ENCODE measurements at regions not wholly inside any gene's neighbourhood (a gene's known extent, or its start where the extent isn't known, plus 50 kb on each side); places are given as distances from the start of the nearest gene placed in this dataset.

- TF ChIP-seq EGR2 (tag by site-specific recombination; IDR thresholded peaks at IDR 0.05; ENCODE audit: low read depth) (no peak), ZNF23 (tag by site-specific recombination; IDR thresholded peaks at IDR 0.05; ENCODE audit: borderline replicate concordance) (no peak), GLIS1 (tag by site-specific recombination; IDR thresholded peaks at IDR 0.05) (no peak), CTCF (tag by site-specific recombination; IDR thresholded peaks at IDR 0.05) (no peak), ZNF184 (tag by site-specific recombination; IDR thresholded peaks at IDR 0.05) (no peak), ZNF677 (tag by site-specific recombination; IDR thresholded peaks at IDR 0.05) (no peak), ZBTB44 (tag by site-specific recombination; IDR thresholded peaks at IDR 0.05) (no peak), ZNF239 (tag by site-specific recombination; IDR thresholded peaks at IDR 0.05) (no peak), FEZF1 (tag by site-specific recombination; IDR thresholded peaks at IDR 0.05) (no peak), ZNF473 (tag by site-specific recombination; IDR thresholded peaks at IDR 0.05) (no peak)
- TF ChIP-seq, protein P1, sequence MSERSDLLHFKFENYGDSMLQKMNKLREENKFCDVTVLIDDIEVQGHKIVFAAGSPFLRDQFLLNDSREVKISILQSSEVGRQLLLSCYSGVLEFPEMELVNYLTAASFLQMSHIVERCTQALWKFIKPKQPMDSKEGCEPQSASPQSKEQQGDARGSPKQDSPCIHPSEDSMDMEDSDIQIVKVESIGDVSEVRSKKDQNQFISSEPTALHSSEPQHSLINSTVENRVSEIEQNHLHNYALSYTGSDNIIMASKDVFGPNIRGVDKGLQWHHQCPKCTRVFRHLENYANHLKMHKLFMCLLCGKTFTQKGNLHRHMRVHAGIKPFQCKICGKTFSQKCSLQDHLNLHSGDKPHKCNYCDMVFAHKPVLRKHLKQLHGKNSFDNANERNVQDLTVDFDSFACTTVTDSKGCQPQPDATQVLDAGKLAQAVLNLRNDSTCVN (tag by site-specific recombination; optimal IDR thresholded peaks at IDR 0.05): no peak
Measured at GRCh38 chr7:127486654-127487053, 94.1 kb upstream of the ZNF800 start.

All from HEK293 (cell line).